GM12872 (cell line): ENCODE measurements at regions not wholly inside any gene's neighbourhood (a gene's known extent, or its start where the extent isn't known, plus 50 kb on each side); places are given as distances from the start of the nearest gene placed in this dataset.

Experiments used
- TF ChIP-seq, protein P1 (sequence below): IDR thresholded peaks from 3 replicates; pipeline ENCODE4 v1.5.1; 2011; ENCODE audit warnings: low read depth, mild to moderate bottlenecking, low read length, moderate library complexity; ENCODE audit not compliant: insufficient read depth

DNA sequence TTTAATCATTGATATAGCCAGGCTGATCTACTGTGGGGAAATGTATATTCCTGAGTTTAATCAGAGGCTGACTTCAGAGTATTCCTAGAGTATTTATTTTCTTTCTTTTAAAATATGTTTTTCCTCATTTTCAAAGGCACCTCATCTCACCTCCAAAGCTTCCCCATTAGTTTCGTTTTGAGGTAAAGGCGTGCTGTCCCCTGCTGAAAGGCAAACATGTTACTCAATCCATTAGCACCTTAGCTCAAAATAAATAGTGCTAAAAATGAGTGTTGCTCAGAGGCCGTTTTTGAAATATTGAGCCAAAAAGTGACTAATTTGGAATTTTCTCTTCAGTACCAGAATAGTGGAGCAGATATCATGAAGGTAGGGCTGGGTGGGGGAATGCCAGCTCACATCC lies 386.2 kb downstream of the SOX11 start:
- TF ChIP-seq, protein P1, sequence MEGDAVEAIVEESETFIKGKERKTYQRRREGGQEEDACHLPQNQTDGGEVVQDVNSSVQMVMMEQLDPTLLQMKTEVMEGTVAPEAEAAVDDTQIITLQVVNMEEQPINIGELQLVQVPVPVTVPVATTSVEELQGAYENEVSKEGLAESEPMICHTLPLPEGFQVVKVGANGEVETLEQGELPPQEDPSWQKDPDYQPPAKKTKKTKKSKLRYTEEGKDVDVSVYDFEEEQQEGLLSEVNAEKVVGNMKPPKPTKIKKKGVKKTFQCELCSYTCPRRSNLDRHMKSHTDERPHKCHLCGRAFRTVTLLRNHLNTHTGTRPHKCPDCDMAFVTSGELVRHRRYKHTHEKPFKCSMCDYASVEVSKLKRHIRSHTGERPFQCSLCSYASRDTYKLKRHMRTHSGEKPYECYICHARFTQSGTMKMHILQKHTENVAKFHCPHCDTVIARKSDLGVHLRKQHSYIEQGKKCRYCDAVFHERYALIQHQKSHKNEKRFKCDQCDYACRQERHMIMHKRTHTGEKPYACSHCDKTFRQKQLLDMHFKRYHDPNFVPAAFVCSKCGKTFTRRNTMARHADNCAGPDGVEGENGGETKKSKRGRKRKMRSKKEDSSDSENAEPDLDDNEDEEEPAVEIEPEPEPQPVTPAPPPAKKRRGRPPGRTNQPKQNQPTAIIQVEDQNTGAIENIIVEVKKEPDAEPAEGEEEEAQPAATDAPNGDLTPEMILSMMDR, result no peak

DNA sequence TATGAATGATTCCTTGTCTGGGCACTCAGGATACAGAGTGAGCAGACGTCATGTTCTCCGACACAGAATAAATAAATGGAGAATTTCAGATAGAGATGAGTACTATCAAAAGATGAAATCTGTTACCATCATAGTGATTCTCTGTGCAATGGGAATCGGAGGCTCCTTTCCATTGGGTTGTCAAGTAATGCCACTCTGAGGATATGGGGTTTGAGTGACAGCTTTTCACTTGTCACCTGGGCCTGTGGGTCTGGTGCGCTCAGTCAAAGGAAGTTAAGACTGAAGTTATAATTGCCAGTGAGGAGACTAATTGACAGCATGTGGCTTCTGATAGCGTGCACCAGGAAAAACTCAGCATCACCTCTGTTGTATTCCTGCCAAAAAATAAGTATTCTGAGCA lies 387.2 kb downstream of the SOX11 start:
- TF ChIP-seq, protein P1, result no peak

DNA sequence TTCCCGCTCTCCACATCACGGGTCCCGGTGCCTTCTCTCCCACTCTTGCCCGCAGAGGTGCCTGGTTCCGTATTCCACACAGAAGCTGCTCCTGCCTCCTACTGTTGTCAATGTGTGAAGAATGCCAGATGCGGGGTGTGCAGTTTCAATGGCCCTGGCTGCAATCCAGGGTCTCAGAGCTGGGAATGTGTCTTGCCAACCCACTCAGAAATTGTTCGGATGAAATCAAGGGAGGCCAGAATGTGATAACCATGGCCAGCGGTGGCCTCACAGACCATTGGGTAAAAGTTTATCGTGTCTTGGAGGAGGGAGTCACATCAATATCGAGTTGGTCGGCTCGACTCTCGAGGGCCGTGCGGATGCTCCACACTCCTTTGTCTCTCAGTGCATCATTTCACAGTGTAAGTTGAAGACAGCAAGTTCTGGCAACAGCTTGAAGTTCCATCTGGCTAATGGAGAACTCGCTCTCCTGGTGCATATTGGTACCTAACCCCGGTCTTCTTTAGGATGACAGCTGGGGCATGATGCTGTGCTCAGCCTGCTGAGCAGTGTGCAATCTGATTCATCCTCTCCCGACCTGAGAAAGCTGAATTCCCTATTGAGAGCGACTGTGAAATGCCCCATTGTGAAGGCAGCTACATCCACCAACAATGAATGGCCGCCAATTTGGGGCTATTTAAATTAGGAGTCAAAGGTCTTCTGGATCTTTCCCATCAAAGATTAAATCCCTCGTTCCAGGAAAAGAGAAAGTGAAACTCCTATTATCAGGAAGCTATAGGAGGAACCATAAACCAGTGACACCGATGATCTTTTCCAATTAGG lies 389.0 kb downstream of the SOX11 start:
- TF ChIP-seq, protein P1, result no peak

DNA sequence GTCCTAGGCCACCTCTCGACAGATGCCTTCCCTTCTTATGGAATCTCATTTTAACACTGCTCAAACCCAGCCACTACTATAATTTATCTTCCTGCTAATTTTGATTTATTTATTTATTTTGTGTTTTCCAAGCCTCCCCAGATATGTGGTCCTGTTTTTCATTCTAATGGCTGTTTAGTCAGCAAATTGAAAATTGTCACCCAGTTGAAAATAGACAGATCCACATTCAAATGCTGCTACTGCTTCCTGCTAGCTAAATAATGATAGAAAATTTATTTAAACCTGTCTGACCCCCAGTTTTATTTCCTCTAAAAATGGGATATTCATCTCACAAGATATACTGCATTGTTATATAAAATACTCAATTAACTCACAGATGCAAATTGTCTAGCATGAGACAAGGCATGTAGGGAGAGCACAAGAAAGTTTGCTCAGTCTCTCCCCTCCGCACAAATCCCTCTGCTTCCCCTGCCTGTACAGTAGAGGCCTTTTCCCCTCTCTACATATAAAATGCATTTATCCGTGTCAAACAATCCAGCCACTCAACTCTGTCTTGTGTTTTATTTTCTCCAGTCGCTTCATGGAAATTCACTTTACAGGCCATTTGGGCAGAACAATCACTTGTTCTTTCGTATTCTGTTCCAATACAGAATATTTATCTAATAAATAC lies 389.9 kb downstream of the SOX11 start:
- TF ChIP-seq, protein P1, result no peak

DNA sequence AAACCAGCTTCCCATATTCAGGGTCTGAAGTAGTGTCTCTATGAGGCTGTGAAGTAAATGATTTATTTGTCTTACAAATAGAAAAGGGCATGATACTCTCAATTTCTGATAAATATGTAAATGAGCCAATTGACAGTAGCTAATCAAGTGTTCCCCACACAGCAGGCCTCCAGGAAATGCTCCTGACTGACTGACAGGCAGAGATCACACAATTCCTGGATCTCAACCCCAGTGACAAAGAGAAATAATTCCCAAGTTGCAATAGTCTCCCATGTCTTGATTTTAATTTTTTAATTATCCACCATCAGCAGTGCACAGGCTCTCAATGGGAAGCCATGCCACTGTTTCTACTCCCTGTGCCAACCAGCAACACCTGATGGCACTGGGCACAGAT lies 390.4 kb downstream of the SOX11 start:
- TF ChIP-seq, protein P1, result no peak

DNA sequence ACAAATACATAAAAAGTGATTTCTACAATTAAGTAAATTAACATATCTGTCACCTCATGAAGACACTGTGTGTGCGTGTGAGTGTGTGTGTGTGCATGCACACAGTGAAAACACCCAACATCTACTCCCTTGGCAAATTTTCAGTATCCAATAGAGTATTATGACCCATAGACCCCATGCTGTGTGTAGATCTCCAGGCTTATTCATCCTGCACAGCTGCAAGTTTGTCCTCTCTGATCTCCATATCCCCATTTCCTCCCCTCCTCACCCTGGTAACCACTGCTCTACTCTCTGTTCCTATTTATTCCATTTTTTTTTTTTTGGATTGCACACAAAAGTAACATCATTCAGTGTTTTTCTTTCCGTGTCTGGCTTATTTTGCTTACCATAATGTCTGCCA lies 391.0 kb downstream of the SOX11 start:
- TF ChIP-seq, protein P1, result no peak

DNA sequence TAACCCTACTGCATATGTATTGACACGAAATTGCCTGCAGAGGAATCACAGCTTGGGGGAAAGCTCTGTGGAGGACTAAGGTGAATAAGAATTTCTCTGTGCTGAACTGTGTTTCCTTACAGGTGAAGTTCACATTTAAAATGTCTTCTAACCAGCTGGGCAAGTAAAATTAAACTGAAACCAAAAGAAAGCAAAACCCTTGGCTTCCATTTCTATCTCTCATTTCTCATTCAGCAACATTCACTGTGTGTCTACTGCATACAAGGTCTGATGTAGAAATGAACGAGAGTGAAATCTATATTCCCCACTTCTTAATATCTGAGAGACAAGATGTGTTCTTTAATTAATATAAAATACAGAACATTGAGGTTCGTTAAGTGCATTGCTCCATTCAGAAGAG lies 397.3 kb downstream of the SOX11 start:
- TF ChIP-seq, protein P1, result no peak
